Ectodermal cell (in vitro differentiated cells): ENCODE measurements at regions not wholly inside any gene's neighbourhood (a gene's known extent, or its start where the extent isn't known, plus 50 kb on each side); places are given as distances from the start of the nearest gene placed in this dataset.

Source experiments
- H3K27ac ChIP-seq: 2 replicates; pipeline ENCODE4 v1.7.0; 2013; ENCODE audit warnings: mild to moderate bottlenecking, low read depth, low read length; ENCODE audit not compliant: insufficient read depth, poor library complexity, severe bottlenecking
- H3K27me3 ChIP-seq: 2 replicates; pipeline ENCODE4 v1.7.0; 2013; ENCODE audit warnings: mild to moderate bottlenecking, low read length; ENCODE audit not compliant: insufficient read depth, control insufficient read depth, poor library complexity, severe bottlenecking
- H3K36me3 ChIP-seq: one replicate; pipeline ENCODE4 v1.7.0; 2013; ENCODE audit warnings: low read length; ENCODE audit not compliant: control insufficient read depth, insufficient read depth
- H3K4me1 ChIP-seq: one replicate; pipeline ENCODE4 v1.7.0; 2013; ENCODE audit warnings: low read length; ENCODE audit not compliant: control insufficient read depth, insufficient read depth
- H3K4me3 ChIP-seq: 2 replicates; pipeline ENCODE4 v1.7.0; 2013; ENCODE audit warnings: low read depth, low read length, control low read depth; ENCODE audit not compliant: insufficient read depth
- H3K9me3 ChIP-seq: 2 replicates; pipeline ENCODE4 v1.7.0; 2013; ENCODE audit warnings: mild to moderate bottlenecking, low read length, moderate library complexity; ENCODE audit not compliant: control insufficient read depth
- WGBS, 2 experiments: methylation state at CpG; one replicate each; pipeline ENCODE4 v1.1.7; 2013; ENCODE audit warnings: missing lambda C conversion rate in 2 of 2; 5-methylcytosine and 5-hydroxymethylcytosine counted together

GRCh38 chr12:98228683-98229539 is 286.5 kb upstream of the TMPO start:
- no peak overlapping the region for H3K4me3 ChIP-seq
- H3K36me3 ChIP-seq = no peaks in the 10 kb centered on the region
- no peaks in the 10 kb centered on the region for H3K4me1 ChIP-seq
- no peaks in the 10 kb centered on the region for H3K9me3 ChIP-seq
- no peaks in the 10 kb centered on the region for H3K27me3 ChIP-seq
- WGBS, 2 experiments = 87 to 90% methylated on average over 3 to 7 of the region's 8 CpGs
- no peak overlapping the region for H3K27ac ChIP-seq

GRCh38 chr12:98229540-98229924 is 285.9 kb upstream of the TMPO start:
- Histone ChIP-seq H3K4me3 (no peak overlapping the region), H3K9me3 (no peaks in the 10 kb centered on the region), H3K36me3 (no peaks in the 10 kb centered on the region), H3K4me1 (no peaks in the 10 kb centered on the region), H3K27ac (no peak overlapping the region), H3K27me3 (no peaks in the 10 kb centered on the region)
- 95 to 96% methylated on average over 2 of the region's 2 CpGs for WGBS, 2 experiments

GRCh38 chr12:98232753-98233390 is 282.5 kb upstream of the TMPO start:
- Histone ChIP-seq H3K4me1 (no peaks in the 10 kb centered on the region), H3K27me3 (no peaks in the 10 kb centered on the region), H3K36me3 (no peaks in the 10 kb centered on the region), H3K27ac (no peak overlapping the region), H3K9me3 (no peaks in the 10 kb centered on the region), H3K4me3 (no peak overlapping the region)
- WGBS, 2 experiments = 88 to 90% methylated on average over 3 of the region's 3 CpGs

DNA sequence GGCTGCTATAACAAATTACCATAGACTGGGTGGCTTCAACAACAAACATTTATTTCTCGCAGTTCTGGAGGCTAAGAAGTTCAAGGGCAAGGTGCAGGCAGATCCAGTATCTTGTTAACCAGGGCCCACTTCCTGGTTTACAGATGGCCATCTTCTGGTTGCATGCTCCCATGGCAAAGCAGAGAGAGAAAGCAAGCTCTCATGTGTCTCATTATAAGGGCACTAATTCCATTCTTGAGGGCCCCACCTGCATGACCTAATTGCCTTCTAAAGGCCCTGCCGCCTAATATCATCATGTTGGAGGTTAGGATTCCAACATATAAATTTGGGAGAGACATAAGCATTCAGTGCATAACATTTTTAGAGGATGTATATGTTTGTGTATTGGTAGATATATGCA is 280.1 kb upstream of the TMPO start:
- Histone ChIP-seq H3K27ac (no peak overlapping the region), H3K9me3 (no peaks in the 10 kb centered on the region), H3K4me1 (no peaks in the 10 kb centered on the region), H3K36me3 (no peaks in the 10 kb centered on the region), H3K4me3 (no peak overlapping the region), H3K27me3 (no peaks in the 10 kb centered on the region)
- WGBS, 2 experiments = 98% methylated on average over 2 of the region's 2 CpGs

DNA sequence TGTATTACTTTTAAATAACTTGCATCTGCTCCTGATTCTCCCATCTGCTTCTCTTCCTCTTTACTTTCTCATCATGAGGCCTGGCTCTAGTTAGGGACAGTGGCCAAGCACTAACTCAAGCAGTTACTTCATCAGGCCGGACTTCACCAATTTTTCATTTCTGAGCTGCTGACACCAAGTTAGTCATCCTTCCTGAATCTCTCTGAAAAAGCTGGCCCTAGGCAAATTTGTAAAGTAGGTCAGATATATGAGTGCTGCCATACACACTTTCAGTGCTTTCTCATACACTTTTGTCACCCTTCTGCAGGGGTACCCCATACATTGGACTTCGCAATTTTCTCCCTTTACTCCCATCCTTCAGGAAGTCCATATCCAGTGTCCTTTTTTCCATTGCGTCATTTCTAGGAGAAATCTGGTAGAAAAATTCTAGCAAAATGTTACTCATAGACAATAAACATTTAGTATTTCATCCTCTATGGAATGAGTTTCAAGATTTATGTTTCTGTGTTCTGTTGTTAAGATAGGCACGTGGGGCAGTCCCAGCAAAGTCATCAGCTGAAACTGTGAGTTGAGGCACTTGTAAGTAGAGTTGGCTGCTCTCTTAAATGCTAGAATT is 276.8 kb upstream of the TMPO start:
- Histone ChIP-seq H3K36me3 (no peaks in the 10 kb centered on the region), H3K9me3 (no peaks in the 10 kb centered on the region), H3K4me1 (no peaks in the 10 kb centered on the region), H3K27me3 (no peaks in the 10 kb centered on the region), H3K4me3 (no peak overlapping the region), H3K27ac (no peak overlapping the region)
- WGBS, 2 experiments = 91 to 93% methylated on average over 3 to 4 of the region's 4 CpGs

DNA sequence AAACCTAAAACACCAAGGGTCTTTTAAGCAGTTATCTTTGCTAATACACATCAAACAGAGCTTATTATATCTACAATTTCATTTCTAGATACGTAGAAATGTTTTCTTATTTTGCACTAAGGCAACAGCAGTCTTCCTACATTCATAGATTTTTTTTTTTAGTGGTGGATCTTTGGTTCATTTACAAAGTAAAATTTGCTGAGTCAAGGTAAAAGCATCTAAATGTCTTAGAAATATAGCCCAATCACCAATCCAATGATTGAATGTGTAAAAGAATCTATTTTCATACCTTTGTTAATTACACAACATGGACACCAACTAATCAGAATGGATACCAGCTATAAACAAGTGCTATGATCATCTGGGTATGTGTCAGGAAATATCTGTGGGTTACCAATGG is 272.2 kb upstream of the TMPO start:
- H3K4me1 ChIP-seq = no peaks in the 10 kb centered on the region
- no peak overlapping the region for H3K4me3 ChIP-seq
- no peaks in the 10 kb centered on the region for H3K27me3 ChIP-seq
- H3K9me3 ChIP-seq = no peaks in the 10 kb centered on the region
- H3K36me3 ChIP-seq = no peaks in the 10 kb centered on the region
- no peak overlapping the region for H3K27ac ChIP-seq
- WGBS, 2 experiments = 100% methylated on average over 1 of the region's 1 CpG

DNA sequence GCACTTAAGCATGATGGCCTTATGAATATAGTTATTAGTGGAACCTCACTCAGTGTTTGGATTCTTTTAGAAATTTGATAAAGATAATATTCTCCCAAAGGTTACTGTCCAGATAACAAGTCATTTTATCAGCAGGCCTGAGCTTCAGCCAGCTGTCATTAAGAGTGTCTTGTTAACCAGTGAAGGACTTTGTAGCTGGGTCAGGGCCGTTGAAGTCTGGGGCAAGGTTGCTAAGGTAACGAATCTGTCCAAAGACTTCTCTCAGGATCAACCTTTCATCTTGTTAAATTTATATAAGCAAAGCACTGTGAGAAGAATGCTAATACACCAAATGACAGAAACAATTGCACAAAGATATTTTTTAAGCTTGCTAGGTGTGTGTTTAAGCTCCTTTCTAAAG is 271.3 kb upstream of the TMPO start:
- H3K27me3 ChIP-seq = no peaks in the 10 kb centered on the region
- H3K4me1 ChIP-seq = no peaks in the 10 kb centered on the region
- H3K36me3 ChIP-seq = no peaks in the 10 kb centered on the region
- no peak overlapping the region for H3K4me3 ChIP-seq
- 87 to 93% methylated on average over 2 of the region's 2 CpGs for WGBS, 2 experiments
- H3K27ac ChIP-seq = no peak overlapping the region
- no peaks in the 10 kb centered on the region for H3K9me3 ChIP-seq

DNA sequence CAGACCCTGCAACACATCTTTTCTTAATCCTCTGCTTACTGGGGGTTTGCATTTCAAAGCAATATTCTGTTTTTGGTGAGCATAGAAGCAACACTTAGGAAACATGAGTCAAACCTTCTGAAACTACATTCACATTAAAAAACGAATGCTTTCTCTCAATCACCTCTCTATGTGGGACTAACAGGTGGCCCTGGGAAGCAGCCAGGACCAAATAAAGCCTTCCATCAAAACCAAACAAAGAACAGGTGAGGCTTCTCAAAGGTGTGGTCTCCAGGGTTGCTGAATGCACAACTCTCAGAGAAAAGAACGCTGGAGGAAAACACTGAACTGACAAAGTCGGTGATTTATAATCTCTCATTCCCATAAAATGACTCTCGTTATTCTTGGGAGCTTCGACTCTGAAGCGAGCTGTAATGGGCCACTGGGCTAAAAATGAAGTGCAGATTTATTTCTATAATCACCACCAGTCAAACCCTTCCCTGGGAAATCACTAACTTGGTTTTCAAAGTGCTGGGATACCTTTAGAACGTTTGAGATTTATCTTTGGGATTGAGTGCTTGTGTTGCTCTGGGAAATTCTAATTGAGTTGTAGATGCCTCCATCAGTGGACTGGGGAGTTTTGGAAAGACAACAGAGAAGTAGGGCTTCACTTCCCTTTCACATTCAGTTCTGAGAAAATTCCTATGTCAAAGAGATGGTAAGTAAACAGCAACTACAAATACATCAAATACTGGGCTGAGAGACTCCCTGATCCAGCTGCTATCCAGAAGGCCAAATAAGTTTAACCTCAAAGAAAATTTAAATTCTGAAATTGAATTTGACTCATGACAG is 262.0 kb upstream of the TMPO start:
- 83 to 84% methylated on average over 7 of the region's 7 CpGs for WGBS, 2 experiments
- H3K27ac ChIP-seq = no peak overlapping the region

DNA sequence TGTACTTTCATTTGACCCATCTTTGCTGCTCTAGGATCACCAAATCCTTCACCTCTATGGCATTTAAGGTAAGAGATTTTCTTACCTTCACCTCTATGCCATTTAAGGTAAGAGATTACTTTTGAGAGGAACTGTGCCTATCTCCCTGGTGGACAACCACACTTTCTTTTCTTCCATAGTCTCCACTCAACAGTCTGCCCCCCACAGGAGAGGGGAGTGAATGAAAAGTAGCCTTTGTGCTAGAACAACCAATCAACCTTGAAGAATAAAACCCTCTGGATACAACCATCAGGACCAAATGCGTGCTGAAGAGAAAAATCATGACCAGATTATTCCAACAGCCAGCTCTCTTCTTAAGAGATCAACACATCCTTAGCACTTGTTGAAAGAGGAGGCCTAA is 258.6 kb upstream of the TMPO start:
- Histone ChIP-seq H3K27ac (no peak overlapping the region), H3K27me3 (no peaks in the 10 kb centered on the region), H3K36me3 (no peaks in the 10 kb centered on the region), H3K4me3 (no peak overlapping the region), H3K9me3 (no peaks in the 10 kb centered on the region), H3K4me1 (no peaks in the 10 kb centered on the region)
- WGBS, 2 experiments = 95 to 100% methylated on average over 1 of the region's 1 CpG

More for the DNA sequence above, 262.0 kb upstream of the TMPO start:
- no peak overlapping the region for H3K4me3 ChIP-seq
- H3K27me3 ChIP-seq = no peaks in the 10 kb centered on the region
- no peaks in the 10 kb centered on the region for H3K9me3 ChIP-seq
- H3K36me3 ChIP-seq = no peaks in the 10 kb centered on the region
- H3K4me1 ChIP-seq = no peaks in the 10 kb centered on the region

DNA sequence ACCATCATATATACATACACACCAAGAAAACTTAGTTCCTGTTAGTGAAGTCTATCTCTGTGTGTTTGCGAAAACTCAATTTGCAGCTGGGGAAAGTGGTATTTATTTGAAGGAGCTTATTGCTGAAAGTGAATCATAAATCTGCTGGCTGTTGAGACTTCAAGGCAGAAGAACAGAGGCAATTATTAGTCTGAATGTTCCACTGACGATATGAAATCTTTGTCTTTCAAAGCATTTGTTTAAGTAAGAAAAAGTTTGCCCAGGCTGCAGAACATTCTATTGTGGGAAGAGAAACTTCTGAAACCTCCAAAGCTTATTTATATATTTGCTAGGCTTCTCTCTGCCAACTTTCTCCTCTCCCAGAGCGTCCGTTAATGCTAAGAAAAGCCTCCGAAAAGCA is 255.7 kb upstream of the TMPO start:
- Histone ChIP-seq H3K4me3 (no peak overlapping the region), H3K27ac (no peak overlapping the region), H3K36me3 (no peaks in the 10 kb centered on the region), H3K27me3 (no peaks in the 10 kb centered on the region), H3K4me1 (peaks cover 5% of the 10 kb centered on the region), H3K9me3 (no peaks in the 10 kb centered on the region)
- 88 to 95% methylated on average over 2 of the region's 5 CpGs for WGBS, 2 experiments
